ENCODE measurements at regions not wholly inside any gene's neighbourhood (a gene's known extent, or its start where the extent isn't known, plus 50 kb on each side); places are given as distances from the start of the nearest gene placed in this dataset.

DNA sequence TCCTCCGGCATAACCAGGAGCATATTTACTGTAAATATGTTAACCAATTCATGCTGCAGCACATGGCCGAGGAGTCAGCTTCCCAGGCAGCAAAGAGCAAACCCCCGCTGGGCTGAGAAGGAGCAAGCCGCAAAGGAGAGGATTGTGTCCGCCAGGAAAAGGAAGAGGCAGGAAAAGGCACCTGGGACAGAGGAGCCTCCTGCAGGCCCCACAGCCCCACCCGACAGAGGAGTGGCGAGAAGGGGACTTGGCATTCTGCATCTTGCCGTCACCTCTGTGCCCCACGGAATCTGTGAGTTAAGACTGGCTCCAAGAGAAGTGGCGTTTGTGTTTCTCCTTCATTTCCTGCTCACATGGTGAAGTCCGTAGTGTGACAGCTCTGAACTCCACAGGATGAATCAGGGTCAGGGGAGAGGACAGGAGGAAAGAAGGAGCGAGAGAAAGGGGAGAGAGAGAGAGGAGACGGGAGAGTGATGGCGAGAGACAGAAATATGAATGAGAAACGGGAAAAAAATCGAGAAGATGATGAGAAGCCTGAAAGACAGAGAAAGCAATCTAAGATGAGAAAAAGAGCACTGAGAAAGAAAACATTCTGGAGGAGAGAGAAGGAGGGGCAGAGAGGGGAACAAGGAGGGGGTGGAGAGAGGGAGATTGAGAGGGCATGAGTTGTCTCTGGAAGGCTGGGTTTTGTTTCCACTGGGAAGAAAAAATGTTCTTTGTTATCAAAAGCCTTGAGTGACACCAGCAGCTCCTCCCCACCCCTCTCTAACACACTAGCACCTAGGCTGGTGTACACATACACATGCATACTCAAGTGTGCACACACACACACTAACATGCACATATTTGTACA, 489.6 kb downstream of the MN1 start:
- Histone ChIP-seq H3K36me3 (no peaks in the 10 kb centered on the region), H3K4me3 (no peak overlapping the region), H3K4me1 (peaks cover 9% of the 10 kb centered on the region), H3K9me3 (replicated peaks) (peaks cover 9% of the 10 kb centered on the region), H3K27me3 (ENCODE audit: low read depth) (peaks cover 79% of the 10 kb centered on the region), H3K27ac (replicated peaks) (no peak overlapping the region)
- no peak for DNase-seq
- TF ChIP-seq, protein P1, sequence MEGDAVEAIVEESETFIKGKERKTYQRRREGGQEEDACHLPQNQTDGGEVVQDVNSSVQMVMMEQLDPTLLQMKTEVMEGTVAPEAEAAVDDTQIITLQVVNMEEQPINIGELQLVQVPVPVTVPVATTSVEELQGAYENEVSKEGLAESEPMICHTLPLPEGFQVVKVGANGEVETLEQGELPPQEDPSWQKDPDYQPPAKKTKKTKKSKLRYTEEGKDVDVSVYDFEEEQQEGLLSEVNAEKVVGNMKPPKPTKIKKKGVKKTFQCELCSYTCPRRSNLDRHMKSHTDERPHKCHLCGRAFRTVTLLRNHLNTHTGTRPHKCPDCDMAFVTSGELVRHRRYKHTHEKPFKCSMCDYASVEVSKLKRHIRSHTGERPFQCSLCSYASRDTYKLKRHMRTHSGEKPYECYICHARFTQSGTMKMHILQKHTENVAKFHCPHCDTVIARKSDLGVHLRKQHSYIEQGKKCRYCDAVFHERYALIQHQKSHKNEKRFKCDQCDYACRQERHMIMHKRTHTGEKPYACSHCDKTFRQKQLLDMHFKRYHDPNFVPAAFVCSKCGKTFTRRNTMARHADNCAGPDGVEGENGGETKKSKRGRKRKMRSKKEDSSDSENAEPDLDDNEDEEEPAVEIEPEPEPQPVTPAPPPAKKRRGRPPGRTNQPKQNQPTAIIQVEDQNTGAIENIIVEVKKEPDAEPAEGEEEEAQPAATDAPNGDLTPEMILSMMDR (IDR thresholded peaks at IDR 0.05; ENCODE audit: borderline replicate concordance), result no peak
- intact Hi-C loops (cut with micrococcal nuclease), result no loop called here

DNA sequence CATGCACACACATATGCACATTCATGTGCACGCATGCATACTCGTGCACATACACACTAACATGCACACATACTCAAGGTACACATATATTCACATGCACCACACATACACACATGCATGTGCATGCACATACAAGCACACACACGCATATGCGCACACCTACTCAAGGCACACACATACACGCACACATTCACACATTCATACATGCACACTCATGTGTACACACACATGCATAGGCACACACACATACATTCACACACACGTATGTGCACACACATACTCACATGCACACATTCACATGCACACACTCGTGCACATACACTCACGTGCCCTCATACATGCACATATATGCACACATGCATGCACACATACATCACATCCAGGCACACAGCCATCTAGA, 489.0 kb downstream of the MN1 start:
- H3K36me3 ChIP-seq, result no peaks in the 10 kb centered on the region
- peaks cover 9% of the 10 kb centered on the region for H3K4me1 ChIP-seq
- TF ChIP-seq, protein P1 (IDR thresholded peaks at IDR 0.05; ENCODE audit: borderline replicate concordance), result no peak
- H3K9me3 ChIP-seq (replicated peaks), result peaks cover 9% of the 10 kb centered on the region
- no peak for DNase-seq
- no peak overlapping the region for H3K27ac ChIP-seq (replicated peaks)
- peaks cover 79% of the 10 kb centered on the region for H3K27me3 ChIP-seq (ENCODE audit: low read depth)
- H3K4me3 ChIP-seq, result no peak overlapping the region
- intact Hi-C loops (cut with micrococcal nuclease), result no loop called here

- no peak overlapping the region for H3K4me3 ChIP-seq
- H3K4me1 ChIP-seq, result peaks cover 12% of the 10 kb centered on the region
- TF ChIP-seq, protein P1 (IDR thresholded peaks at IDR 0.05; ENCODE audit: borderline replicate concordance), result no peak
- intact Hi-C loops (cut with micrococcal nuclease), result no loop called here
- peaks cover 78% of the 10 kb centered on the region for H3K27me3 ChIP-seq (ENCODE audit: low read depth)
- no peak for DNase-seq
- H3K9me3 ChIP-seq (replicated peaks), result peaks cover 7% of the 10 kb centered on the region
- H3K27ac ChIP-seq (replicated peaks), result peak overlapping the region; percentile 21
- no peaks in the 10 kb centered on the region for H3K36me3 ChIP-seq
Observed at GRCh38 chr22:27312966-27313855, 488.3 kb downstream of the MN1 start.

GRCh38 chr22:27314276-27314807, 487.2 kb downstream of the MN1 start:
- intact Hi-C loops (cut with micrococcal nuclease), result no loop called here
- H3K27me3 ChIP-seq (ENCODE audit: low read depth), result peaks cover 67% of the 10 kb centered on the region
- peaks cover 21% of the 10 kb centered on the region for H3K4me1 ChIP-seq
- no peaks in the 10 kb centered on the region for H3K36me3 ChIP-seq
- no peak overlapping the region for H3K4me3 ChIP-seq
- H3K9me3 ChIP-seq (replicated peaks), result peaks cover 4% of the 10 kb centered on the region
- TF ChIP-seq, protein P1 (IDR thresholded peaks at IDR 0.05; ENCODE audit: borderline replicate concordance), result no peak
- DNase-seq, result no peak
- no peak overlapping the region for H3K27ac ChIP-seq (replicated peaks)

GRCh38 chr22:27315833-27316232, 485.7 kb downstream of the MN1 start:
- Histone ChIP-seq H3K27me3 (ENCODE audit: low read depth) (peaks cover 58% of the 10 kb centered on the region), H3K36me3 (no peaks in the 10 kb centered on the region), H3K9me3 (replicated peaks) (peaks cover 12% of the 10 kb centered on the region), H3K4me1 (peaks cover 21% of the 10 kb centered on the region), H3K27ac (replicated peaks) (no peak overlapping the region), H3K4me3 (no peak overlapping the region)
- TF ChIP-seq, protein P1 (IDR thresholded peaks at IDR 0.05; ENCODE audit: borderline replicate concordance), result no peak
- intact Hi-C loops (cut with micrococcal nuclease), result no loop called here
- DNase-seq, result no peak

Measured in left ventricle myocardium inferior (tissue), 1 donor.